GM12878 (cell line): ENCODE measurements at regions not wholly inside any gene's neighbourhood (a gene's known extent, or its start where the extent isn't known, plus 50 kb on each side); places are given as distances from the start of the nearest gene placed in this dataset.

Source experiments
- ATAC-seq: fragments of 200-7000 bp; cut with Tn5 transposase; 3 replicates; pipeline ENCODE4 v1.9.1; 2020; ENCODE audit warnings: mild to moderate bottlenecking, moderate library complexity
- BruUV-seq: library from RNA; stranded (reverse); fragments of 400-500 nt; replicated peaks from 2 replicates; lab custom pipeline; 2021; lab: Mats Ljungman, UMichigan
- CTCF ChIA-PET: fragments of 300-600 bp; sonication (Branson Sonifier 250); formaldehyde crosslinking; extraction: SDS; loops from one replicate; lab custom pipeline; 2021; ENCODE audit warnings: inconsistent platforms; lab: Yijun Ruan, JAX
- POLR2A ChIA-PET: fragments of 350-600 bp; formaldehyde crosslinking; extraction: SDS; loops from one replicate; lab custom pipeline; 2021; ENCODE audit warnings: inconsistent platforms; lab: Charles Lee
- RAD21 ChIA-PET: fragments of 300-600 bp; sonication (Branson Sonifier 250); formaldehyde crosslinking; loops from one replicate; lab custom pipeline; 2023; ENCODE audit warnings: antibody characterized with exemption; ENCODE audit not compliant: unreplicated experiment; lab: Charles Lee
- SMC1A ChIA-PET: fragments of 300-600 bp; sonication (Branson Sonifier 250); formaldehyde crosslinking; loops from one replicate; lab custom pipeline; 2023; ENCODE audit not compliant: unreplicated experiment, uncharacterized antibody; lab: Charles Lee
- DNase-seq: peaks from one replicate; pipeline ENCODE4 v3.0.0-alpha.2; 2011; ENCODE audit warnings: low read depth, low spot score
- FAIRE-seq: peaks from 3 replicates; lab custom pipeline; 2011; peaks lifted over from hg19 to GRCh38; lab: Jason Lieb, UNC
- H2AFZ ChIP-seq: 2 replicates; pipeline ENCODE4 v1.6.0; 2011; ENCODE audit warnings: low read depth, low read length, control low read depth; ENCODE audit not compliant: control insufficient read depth
- H3K27ac ChIP-seq: 2 replicates; pipeline ENCODE4 v1.5.1; 2011; ENCODE audit warnings: control low read depth; ENCODE audit not compliant: control insufficient read depth, insufficient read depth
- H3K27me3 ChIP-seq, 2 experiments: replicated peaks in 1 of 2; 2 replicates each; pipeline versions ENCODE4 v1.6.0 to v1.6.1; 2011; ENCODE audit warnings: low read length in 1 of 2; ENCODE audit not compliant: control insufficient read depth in 2 of 2, insufficient read depth in 2 of 2
- H3K36me3 ChIP-seq, 2 experiments: 2 replicates each; pipeline ENCODE4 v1.5.1; 2011; ENCODE audit warnings: low read length in 1 of 2; ENCODE audit not compliant: control insufficient read depth in 2 of 2, insufficient read depth in 2 of 2
- H3K4me1 ChIP-seq: 2 replicates; pipeline ENCODE4 v1.6.1; 2011; ENCODE audit warnings: mild to moderate bottlenecking, low read length, moderate library complexity, mixed read lengths; ENCODE audit not compliant: control insufficient read depth, insufficient read depth
- H3K4me2 ChIP-seq: 2 replicates; pipeline ENCODE4 v1.6.0; 2011; ENCODE audit warnings: control low read depth; ENCODE audit not compliant: control insufficient read depth, insufficient read depth
- H3K4me3 ChIP-seq: fragments of 200-600 bp; sonication (generic); 2 replicates; pipeline ENCODE4 v1.5.1; 2016
- H3K79me2 ChIP-seq: 2 replicates; pipeline ENCODE4 v1.6.0; 2011; ENCODE audit warnings: low read length; ENCODE audit not compliant: control insufficient read depth, insufficient read depth
- H3K9ac ChIP-seq: 2 replicates; pipeline ENCODE4 v1.8.0; 2011; ENCODE audit warnings: low read length, control low read depth, mixed read lengths; ENCODE audit not compliant: control insufficient read depth, insufficient read depth
- H3K9me3 ChIP-seq: replicated peaks from 3 replicates; pipeline ENCODE4 v1.5.1; 2011; ENCODE audit warnings: mild to moderate bottlenecking, low read length; ENCODE audit not compliant: control insufficient read depth, insufficient read depth
- H4K20me1 ChIP-seq: 2 replicates; pipeline ENCODE4 v1.6.0; 2011; ENCODE audit not compliant: control insufficient read depth, insufficient read depth
- CEBPB ChIP-seq, 2 experiments: fragments of 150-350 bp in 1 of 2; IDR thresholded peaks; 2 replicates each; pipeline ENCODE4 v1.6.1; 2012 to 2014; ENCODE audit warnings: low read depth in 2 of 2, low read length in 2 of 2, borderline replicate concordance in 1 of 2, inconsistent platforms in 1 of 2
- CTCF ChIP-seq, 3 experiments: IDR thresholded peaks in 2 of 3; conservative IDR thresholded peaks in 1 of 3; 2 replicates each; pipeline ENCODE4 v1.5.1; 2011; ENCODE audit warnings: low read depth in 3 of 3, low read length in 3 of 3, mild to moderate bottlenecking in 3 of 3, control low read depth in 2 of 3, moderate library complexity in 2 of 3, inconsistent platforms in 1 of 3, mixed read lengths in 1 of 3; ENCODE audit not compliant: control insufficient read depth in 2 of 3, insufficient read depth in 1 of 3; ENCODE audit errors: extremely low read depth in 1 of 3
- IKZF1 ChIP-seq: fragments of 450-650 bp; conservative IDR thresholded peaks from 2 replicates; pipeline ENCODE4 v1.6.1; 2017; ENCODE audit warnings: antibody characterized with exemption, mild to moderate bottlenecking
- SKIL ChIP-seq: fragments of 450-650 bp; IDR thresholded peaks from 2 replicates; pipeline ENCODE4 v1.6.1; 2017; ENCODE audit warnings: mild to moderate bottlenecking, low read depth, inconsistent platforms; ENCODE audit not compliant: poor library complexity, severe bottlenecking
- SRF ChIP-seq, 2 experiments: IDR thresholded peaks; 2 replicates each; pipeline ENCODE4 v1.6.1; 2011; ENCODE audit warnings: low read depth in 2 of 2, low read length in 2 of 2, mild to moderate bottlenecking in 1 of 2, moderate library complexity in 1 of 2
- STAT3 ChIP-seq: IDR thresholded peaks from 2 replicates; pipeline ENCODE4 v1.6.1; 2011; ENCODE audit warnings: low read depth, low read length, improper control_type of control experiment
- SUZ12 ChIP-seq: fragments of 200-600 bp; sonication (generic); IDR thresholded peaks from one replicate; pipeline ENCODE4 v1.6.1; 2018; ENCODE audit warnings: antibody characterized with exemption, mild to moderate bottlenecking; ENCODE audit not compliant: unreplicated experiment
- WGBS: methylation state at CpG from one replicate; pipeline ENCODE4 v1.1.6; 2016; ENCODE audit warnings: low lambda C conversion rate; ENCODE audit not compliant: insufficient replicate concordance, insufficient coverage; ENCODE audit errors: missing lambda C conversion rate; 5-methylcytosine and 5-hydroxymethylcytosine counted together
- in situ Hi-C: fragments of 300-500 bp; cut with MboI; formaldehyde crosslinking; loops from 9 replicates; pipeline ENCODE4 v1.14.3; 2018; ENCODE audit warnings: mixed read lengths
- intact Hi-C: fragments of 100-400 bp; cut with micrococcal nuclease; formaldehyde crosslinking; loops from one replicate; pipeline ENCODE4 v1.14.2; 2022; ENCODE audit not compliant: unreplicated experiment
- TF ChIP-seq, protein P1 (sequence below): IDR thresholded peaks from 2 replicates; pipeline ENCODE4 v1.6.1; 2012; ENCODE audit warnings: low read depth, low read length, improper control_type of control experiment

GRCh38 chr3:18725668-18726407 lies 300.7 kb upstream of the SATB1 start:
- no peak overlapping the region for H3K27ac ChIP-seq
- H3K36me3 ChIP-seq, result no peaks in the 10 kb centered on the region
- FAIRE-seq (no peak), DNase-seq (no peak), ATAC-seq (no peak)
- H3K4me3 ChIP-seq, result no peak overlapping the region
- 58% methylated on average over 6 of the region's 6 CpGs for WGBS
- H2AFZ ChIP-seq, result no peak overlapping the region
- intact Hi-C loops (no loop called here), in situ Hi-C loops (no loop called here)
- BruUV-seq, result no TSS peak
- TF ChIP-seq CEBPB (IDR thresholded peaks at IDR 0.05; ENCODE audit: borderline replicate concordance in 1 of 2, low read depth in 2 of 2, low read length in 2 of 2) (peak in 1 of 2 experiments; percentile 52; a peak in 1 of 4 replicates), SKIL (no peak)
- no peaks in the 10 kb centered on the region for H3K4me1 ChIP-seq
- no peak overlapping the region for H3K4me2 ChIP-seq
- no peaks in the 10 kb centered on the region; the same call in 2 of the 3 replicates for H3K9me3 ChIP-seq
- ChIA-PET SMC1A (interaction anchor here (1.5 kb wide), 1 partner anchor 16 kb away, joined by 6 read pairs; no protein-coding TSS in a partner anchor), POLR2A (no interaction called here), CTCF (interaction anchor here (1.2 to 2.2 kb wide), 2 partner anchors 11 to 17 kb away, joined by 3 to 6 read pairs; no protein-coding TSS in a partner anchor), RAD21 (no interaction called here)
- H3K79me2 ChIP-seq, result no peaks in the 10 kb centered on the region
- no peak overlapping the region for H3K9ac ChIP-seq
- no peaks in the 10 kb centered on the region for H4K20me1 ChIP-seq
- no peaks in the 10 kb centered on the region; a peak in 1 of 4 replicates for H3K27me3 ChIP-seq

DNA sequence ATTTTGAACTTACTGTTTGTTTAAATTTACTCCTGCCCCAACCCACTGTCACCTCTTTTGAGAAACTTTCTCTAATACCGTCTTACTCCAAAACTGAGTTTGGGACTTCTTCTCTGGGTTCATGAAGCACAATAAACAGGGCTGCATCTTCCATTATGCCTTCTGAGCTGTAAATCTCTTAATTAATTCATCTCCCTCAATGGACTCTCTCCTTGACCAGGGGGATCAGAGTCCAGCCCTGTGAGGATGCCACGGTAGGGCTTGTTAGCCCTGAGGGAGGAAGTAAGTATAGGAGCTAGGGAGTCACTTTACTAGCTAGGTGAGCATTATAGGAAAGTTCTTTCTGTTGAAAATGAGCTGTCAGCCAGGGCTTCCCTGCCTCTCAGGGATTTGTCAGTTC lies 299.3 kb upstream of the SATB1 start:
- H3K27ac ChIP-seq, result no peak overlapping the region
- no peaks in the 10 kb centered on the region; the same call in 2 of the 3 replicates for H3K9me3 ChIP-seq
- ChIA-PET CTCF (interaction anchor here (1.2 to 2.2 kb wide), 2 partner anchors 9 to 16 kb away, joined by 3 to 6 read pairs; no protein-coding TSS in a partner anchor), SMC1A (interaction anchor here (0.6 to 1.5 kb wide), 3 partner anchors 12 to 22 kb away, joined by 3 to 6 read pairs (median 3); no protein-coding TSS in a partner anchor), RAD21 (no interaction called here), POLR2A (no interaction called here)
- H3K27me3 ChIP-seq, result no peaks in the 10 kb centered on the region; a peak in 1 of 4 replicates
- WGBS, result 50% methylated on average over 2 of the region's 2 CpGs
- H3K36me3 ChIP-seq, result no peaks in the 10 kb centered on the region
- H2AFZ ChIP-seq, result no peak overlapping the region
- H3K79me2 ChIP-seq, result no peaks in the 10 kb centered on the region
- no peaks in the 10 kb centered on the region for H3K4me1 ChIP-seq
- intact Hi-C loops, result no loop called here
- H4K20me1 ChIP-seq, result no peaks in the 10 kb centered on the region
- no peak for FAIRE-seq
- H3K4me3 ChIP-seq, result no peak overlapping the region
- no peak overlapping the region for H3K4me2 ChIP-seq
- no peak for ATAC-seq
- H3K9ac ChIP-seq, result no peak overlapping the region
- BruUV-seq, result no TSS peak
- no peak for DNase-seq
- in situ Hi-C loops, result no loop called here
- TF ChIP-seq SUZ12 (no peak), STAT3 (no peak), IKZF1 (no peak), SRF (IDR thresholded peaks at IDR 0.05; ENCODE audit: low read depth in 2 of 2, low read length in 2 of 2) (no peak), CTCF (IDR thresholded peaks at IDR 0.05 in 2 of 3, conservative IDR thresholded peaks at IDR 0.05 in 1 of 3; ENCODE audit: control insufficient read depth in 2 of 3, extremely low read depth in 1 of 3, insufficient read depth in 1 of 3, low read depth in 3 of 3, low read length in 3 of 3) (no peak)
- TF ChIP-seq, protein P1, sequence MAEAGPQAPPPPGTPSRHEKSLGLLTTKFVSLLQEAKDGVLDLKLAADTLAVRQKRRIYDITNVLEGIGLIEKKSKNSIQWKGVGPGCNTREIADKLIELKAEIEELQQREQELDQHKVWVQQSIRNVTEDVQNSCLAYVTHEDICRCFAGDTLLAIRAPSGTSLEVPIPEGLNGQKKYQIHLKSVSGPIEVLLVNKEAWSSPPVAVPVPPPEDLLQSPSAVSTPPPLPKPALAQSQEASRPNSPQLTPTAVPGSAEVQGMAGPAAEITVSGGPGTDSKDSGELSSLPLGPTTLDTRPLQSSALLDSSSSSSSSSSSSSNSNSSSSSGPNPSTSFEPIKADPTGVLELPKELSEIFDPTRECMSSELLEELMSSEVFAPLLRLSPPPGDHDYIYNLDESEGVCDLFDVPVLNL, result no peak
